Activated T-helper 1 cell treated with anti-CD3 and anti-CD28 coated beads, Interleukin-2, amount 50 U/mL, for 16 hours (primary cell): ENCODE measurements at regions not wholly inside any gene's neighbourhood (a gene's known extent, or its start where the extent isn't known, plus 50 kb on each side); places are given as distances from the start of the nearest gene placed in this dataset.

Experiments used
- DNase-seq, 2 donors: peaks; one replicate each; pipeline ENCODE4 v3.0.0-alpha.2; 2020; ENCODE audit warnings: low read depth in 1 of 2, low spot score in 1 of 2

GRCh38 chr6:104326173-104327001, 533.3 kb downstream of the HACE1 start:
- DNase-seq, result no peak

GRCh38 chr6:104325341-104326172, 534.2 kb downstream of the HACE1 start:
- DNase-seq, result no peak

- DNase-seq, result no peak
Observed at GRCh38 chr6:104324301-104324700, 535.4 kb downstream of the HACE1 start.

- DNase-seq, result no peak
Observed at GRCh38 chr6:104322841-104323240, 536.9 kb downstream of the HACE1 start.

- DNase-seq, result no peak
Observed at GRCh38 chr6:104321301-104321700, 538.4 kb downstream of the HACE1 start.

GRCh38 chr6:104320896-104321295, 538.8 kb downstream of the HACE1 start:
- DNase-seq, result no peak

GRCh38 chr6:104312851-104313250, 546.9 kb downstream of the HACE1 start:
- no peak for DNase-seq

GRCh38 chr6:104306211-104306610, 553.5 kb downstream of the HACE1 start:
- no peak for DNase-seq

- DNase-seq, result no peak
Observed at GRCh38 chr6:104305206-104305605, 554.5 kb downstream of the HACE1 start.

GRCh38 chr6:104301951-104302350, 557.8 kb downstream of the HACE1 start:
- no peak for DNase-seq

- no peak for DNase-seq
Observed at GRCh38 chr6:104286641-104287040, 573.1 kb downstream of the HACE1 start.

- DNase-seq, result no peak
Observed at GRCh38 chr6:104284872-104285271, 574.8 kb downstream of the HACE1 start.

GRCh38 chr6:104282581-104282980, 577.1 kb downstream of the HACE1 start:
- no peak for DNase-seq

- DNase-seq, result no peak
Observed at GRCh38 chr6:104281370-104281769, 578.3 kb downstream of the HACE1 start.

- no peak for DNase-seq
Observed at GRCh38 chr6:104268389-104268788, 591.3 kb downstream of the HACE1 start.

- no peak for DNase-seq
Observed at GRCh38 chr6:104266922-104267321, 592.8 kb downstream of the HACE1 start.

GRCh38 chr6:104256646-104257045, 603.1 kb downstream of the HACE1 start:
- no peak for DNase-seq

- no peak for DNase-seq
Observed at GRCh38 chr6:104253236-104253635, 606.5 kb downstream of the HACE1 start.

- no peak for DNase-seq
Observed at GRCh38 chr6:104252276-104252675, 607.4 kb downstream of the HACE1 start.

GRCh38 chr6:104251651-104252050, 608.1 kb downstream of the HACE1 start:
- no peak for DNase-seq

- DNase-seq, result no peak
Observed at GRCh38 chr6:104240865-104241264, 618.9 kb downstream of the HACE1 start.

- no peak for DNase-seq
Observed at GRCh38 chr6:104239971-104240370, 619.7 kb downstream of the HACE1 start.
